Sigmoid colon (tissue), 6 donors: ENCODE measurements at regions not wholly inside any gene's neighbourhood (a gene's known extent, or its start where the extent isn't known, plus 50 kb on each side); places are given as distances from the start of the nearest gene placed in this dataset.
"Not testable (repeated sequence)": the region's sequence is repeated elsewhere in the genome, so short reads cannot be mapped to it uniquely, and the experiment has no call there.

Source experiments
- DNase-seq: peaks from one replicate; pipeline ENCODE4 v3.0.0-alpha.2; 2019
- H3K27ac ChIP-seq, 4 donors: fragments of 200-600 bp; sonication (generic); one replicate each; pipeline ENCODE4 v1.5.1; 2016 to 2019; ENCODE audit warnings: mild to moderate bottlenecking in 1 of 4
- H3K27me3 ChIP-seq, 3 donors: fragments of 200-600 bp; sonication (generic); one replicate each; pipeline ENCODE4 v1.5.1; 2019; ENCODE audit warnings: mild to moderate bottlenecking in 1 of 3
- H3K36me3 ChIP-seq, 4 donors: fragments of 200-600 bp; sonication (generic); one replicate each; pipeline ENCODE4 v1.5.1; 2016 to 2019
- H3K4me1 ChIP-seq, 4 donors: fragments of 200-600 bp; sonication (generic); one replicate each; pipeline ENCODE4 v1.5.1; 2017 to 2019
- H3K4me3 ChIP-seq, 4 donors: fragments of 200-600 bp; sonication (generic); one replicate each; pipeline ENCODE4 v1.5.1; 2017 to 2019; ENCODE audit warnings: mild to moderate bottlenecking in 2 of 4, moderate library complexity in 1 of 4
- H3K9me3 ChIP-seq, 4 donors: fragments of 200-600 bp in 3 of 4; sonication (generic) in 3 of 4; one replicate each; pipeline versions ENCODE4 v1.5.1 to v1.6.1; 2013 to 2019
- CTCF ChIP-seq, 4 experiments: fragments of 450-650 bp in 3 of 4; fragments of 200-600 bp in 1 of 4; IDR thresholded peaks; one replicate each; pipeline ENCODE4 v1.5.1; 2016 to 2019; ENCODE audit warnings: antibody characterized with exemption in 4 of 4, mild to moderate bottlenecking in 3 of 4, moderate library complexity in 2 of 4
- EP300 ChIP-seq, 4 donors: sonication (generic); formaldehyde crosslinking; IDR thresholded peaks; one replicate each; pipeline ENCODE4 v1.6.1; 2017; ENCODE audit warnings: antibody characterized with exemption in 4 of 4
- POLR2A ChIP-seq, 2 donors: fragments of 450-650 bp; IDR thresholded peaks; one replicate each; pipeline ENCODE4 v1.6.1; 2016; ENCODE audit warnings: antibody characterized with exemption in 2 of 2, mild to moderate bottlenecking in 2 of 2, moderate library complexity in 2 of 2
- POLR2AphosphoS5 ChIP-seq, 4 donors: sonication (generic); formaldehyde crosslinking; IDR thresholded peaks; one replicate each; pipeline ENCODE4 v1.6.1; 2017; ENCODE audit warnings: antibody characterized with exemption in 4 of 4
- WGBS, 2 donors: extraction: QIAGEN DNeasy Blood & Tissue Kit; methylation state at CpG; one replicate each; pipeline ENCODE4 v1.1.7; 2013; 5-methylcytosine and 5-hydroxymethylcytosine counted together
- intact Hi-C: fragments of 100-400 bp; cut with DNase I; formaldehyde crosslinking; loops from one replicate; pipeline ENCODE4 v1.15.1; 2023
- donor health status: healthy with polysubstance abuse.
- donor health status: healthy.

DNA sequence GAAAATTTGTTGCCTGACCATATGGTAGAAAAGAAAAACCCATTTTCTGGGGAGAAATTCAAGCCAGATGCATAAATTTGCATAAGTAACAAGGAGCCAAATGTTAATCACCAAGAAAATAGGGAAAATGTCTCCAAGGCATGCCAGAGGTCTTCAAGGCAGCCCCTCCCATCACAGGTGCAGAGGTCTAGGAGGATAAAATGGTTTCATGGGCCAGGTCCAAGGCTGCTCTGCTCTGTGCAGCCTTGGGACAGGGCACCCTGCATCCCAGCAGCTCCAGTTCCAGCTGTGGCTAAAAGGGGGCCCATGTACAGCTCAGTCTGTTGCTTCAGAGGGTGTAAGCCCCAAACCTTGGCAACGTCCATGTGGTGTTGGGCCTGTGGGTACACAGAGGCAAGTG, 200.0 kb downstream of the LARP7 start:
- 27 to 85% methylated on average over 1 of the region's 1 CpG for WGBS, 2 donors
- Histone ChIP-seq H3K27me3 (no peaks in the 10 kb centered on the region), H3K36me3 (no peaks in the 10 kb centered on the region), H3K27ac (no peak overlapping the region), H3K9me3 (no peaks in the 10 kb centered on the region), H3K4me1 (peaks cover 0 to 20% (median 7%) of the 10 kb centered on the region in 4 donors), H3K4me3 (no peak overlapping the region)
- intact Hi-C loops, result no loop called here
- TF ChIP-seq POLR2AphosphoS5 (IDR thresholded peaks at IDR 0.05) (no peak), CTCF (IDR thresholded peaks at IDR 0.05) (no peak), EP300 (IDR thresholded peaks at IDR 0.05) (no peak), POLR2A (IDR thresholded peaks at IDR 0.05) (no peak)
- DNase-seq, result no peak

DNA sequence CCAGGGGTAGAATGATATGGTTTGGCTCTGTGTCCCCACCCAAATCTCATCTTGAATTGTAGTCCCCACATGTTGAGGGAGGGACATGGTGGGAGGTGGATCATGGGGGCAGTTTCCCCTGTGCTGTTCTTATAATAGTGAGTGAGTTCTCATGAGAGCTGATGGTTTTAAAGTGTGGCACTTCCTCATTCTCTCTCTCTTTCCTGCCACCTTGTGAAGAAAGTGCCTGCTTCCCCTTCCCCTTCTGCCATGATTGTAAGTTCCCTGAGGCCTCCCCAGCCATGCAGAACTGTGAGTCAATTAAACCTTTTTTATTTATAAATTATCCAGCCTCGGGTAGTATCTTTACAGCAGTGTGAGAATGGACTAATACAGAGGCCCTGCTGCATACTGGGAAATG, 201.1 kb downstream of the LARP7 start:
- intact Hi-C loops, H3K27ac ChIP-seq, H3K9me3 ChIP-seq, H3K4me3 ChIP-seq, H3K36me3 ChIP-seq, DNase-seq, H3K27me3 ChIP-seq: not testable (repeated sequence)
- peaks cover 0 to 20% (median 7%) of the 10 kb centered on the region in 4 donors for H3K4me1 ChIP-seq
- 55 to 69% methylated on average over 1 of the region's 1 CpG for WGBS, 2 donors

DNA sequence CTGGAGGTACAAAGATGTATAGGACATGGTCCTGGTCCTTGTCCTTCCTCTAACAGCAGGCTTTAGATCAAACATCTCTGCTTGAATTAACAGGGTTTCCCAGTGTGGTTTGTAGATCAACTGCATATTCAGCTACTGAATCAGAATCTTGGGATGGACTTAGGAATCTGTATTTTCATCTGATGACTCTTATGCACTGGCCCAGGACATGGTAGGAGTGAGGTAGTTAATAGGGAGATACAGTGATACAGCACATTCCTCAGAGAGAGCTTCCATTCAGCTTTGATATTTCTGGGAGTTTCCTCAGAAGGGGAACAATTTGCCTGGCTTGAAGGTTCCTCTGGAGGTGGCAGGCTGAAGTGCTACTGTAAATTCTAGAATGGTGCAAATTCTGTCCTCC, 203.1 kb downstream of the LARP7 start:
- peaks cover 0 to 20% (median 7%) of the 10 kb centered on the region in 4 donors for H3K4me1 ChIP-seq
- no peak overlapping the region for H3K27ac ChIP-seq
- no peak for DNase-seq
- no peak for TF ChIP-seq CTCF (IDR thresholded peaks at IDR 0.05)
- no peak for TF ChIP-seq EP300 (IDR thresholded peaks at IDR 0.05)
- no peak for TF ChIP-seq POLR2A (IDR thresholded peaks at IDR 0.05)
- no peak for TF ChIP-seq POLR2AphosphoS5 (IDR thresholded peaks at IDR 0.05)
- H3K9me3 ChIP-seq, result no peaks in the 10 kb centered on the region
- no peak overlapping the region for H3K4me3 ChIP-seq
- no peaks in the 10 kb centered on the region for H3K36me3 ChIP-seq
- intact Hi-C loops, result no loop called here
- no peaks in the 10 kb centered on the region for H3K27me3 ChIP-seq

DNA sequence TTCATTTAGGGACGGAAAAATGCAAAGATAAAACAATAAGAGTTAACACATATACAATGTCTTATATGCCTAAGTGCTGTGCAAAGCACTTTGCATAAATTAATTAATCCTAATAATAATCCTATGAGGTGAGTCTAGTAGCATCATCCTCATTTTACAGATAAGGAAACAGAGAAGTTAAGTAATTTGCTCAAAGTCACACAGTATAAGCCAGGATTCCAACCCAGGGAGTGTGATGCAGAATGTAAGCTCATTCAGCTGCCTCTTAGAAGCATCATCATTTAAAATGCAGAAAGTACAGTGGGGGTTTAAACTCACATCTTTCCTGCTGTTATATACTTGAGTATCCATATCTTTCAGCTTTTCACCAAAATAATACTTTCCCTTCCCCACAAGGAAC, 203.7 kb downstream of the LARP7 start:
- H3K4me1 ChIP-seq, result peaks cover 0 to 20% (median 7%) of the 10 kb centered on the region in 4 donors
- peak overlapping the region in 1 of 4 donors; percentile 22 for H3K27ac ChIP-seq
- no peak overlapping the region for H3K4me3 ChIP-seq
- intact Hi-C loops, result no loop called here
- no peak for TF ChIP-seq POLR2A (IDR thresholded peaks at IDR 0.05)
- no peak for TF ChIP-seq EP300 (IDR thresholded peaks at IDR 0.05)
- no peak for TF ChIP-seq POLR2AphosphoS5 (IDR thresholded peaks at IDR 0.05)
- no peak for DNase-seq
- WGBS, 2 donors, result 86 to 91% methylated on average over 1 of the region's 1 CpG
- H3K36me3 ChIP-seq, result no peaks in the 10 kb centered on the region
- no peaks in the 10 kb centered on the region for H3K9me3 ChIP-seq
- no peaks in the 10 kb centered on the region for H3K27me3 ChIP-seq

- intact Hi-C loops, result no loop called here
- no peaks in the 10 kb centered on the region for H3K36me3 ChIP-seq
- TF ChIP-seq POLR2AphosphoS5 (IDR thresholded peaks at IDR 0.05) (no peak), EP300 (IDR thresholded peaks at IDR 0.05) (no peak)
Observed at GRCh38 chr4:112842513-112842912, 205.6 kb downstream of the LARP7 start.

DNA sequence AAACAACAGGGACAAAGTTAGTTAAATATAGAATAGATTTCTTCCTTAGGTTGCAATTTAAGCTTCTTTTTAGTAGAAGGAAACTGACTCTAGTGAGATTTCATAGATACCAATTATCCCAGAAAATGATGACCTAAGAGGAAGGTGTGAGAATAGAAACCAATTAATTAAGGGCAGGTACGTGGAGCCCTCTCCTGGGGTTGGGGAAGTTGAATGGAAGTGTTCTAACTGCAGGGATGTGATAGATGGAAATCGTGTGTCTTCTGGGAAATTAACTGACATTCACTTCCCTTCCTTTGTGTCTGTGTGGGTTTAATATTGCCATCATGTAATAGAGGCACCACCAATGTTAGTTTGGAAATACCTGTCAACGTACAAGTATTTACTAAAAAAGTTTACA, 204.1 kb upstream of the ANK2 start:
- TF ChIP-seq POLR2AphosphoS5 (IDR thresholded peaks at IDR 0.05) (no peak), CTCF (IDR thresholded peaks at IDR 0.05) (no peak), EP300 (IDR thresholded peaks at IDR 0.05) (no peak), POLR2A (IDR thresholded peaks at IDR 0.05) (no peak)
- H3K9me3 ChIP-seq, result no peaks in the 10 kb centered on the region
- peaks cover 0 to 22% (median 18%) of the 10 kb centered on the region in 4 donors for H3K4me1 ChIP-seq
- no peak for DNase-seq
- no peaks in the 10 kb centered on the region for H3K27me3 ChIP-seq
- no peak overlapping the region for H3K4me3 ChIP-seq
- no peak overlapping the region for H3K27ac ChIP-seq
- WGBS, 2 donors, result 62 to 83% methylated on average over 3 of the region's 3 CpGs
- intact Hi-C loops, result no loop called here
- no peaks in the 10 kb centered on the region for H3K36me3 ChIP-seq

More at GRCh38 chr4:112842513-112842912, 205.6 kb downstream of the LARP7 start:
- Histone ChIP-seq H3K4me3 (no peak overlapping the region), H3K27ac (no peak overlapping the region), H3K9me3 (no peaks in the 10 kb centered on the region), H3K27me3 (no peaks in the 10 kb centered on the region), H3K4me1 (peaks cover 0 to 20% (median 7%) of the 10 kb centered on the region in 4 donors)
- no peak for DNase-seq
- WGBS, 2 donors, result 78 to 89% methylated on average over 10 of the region's 10 CpGs
